ENCODE measurements at regions not wholly inside any gene's neighbourhood (a gene's known extent, or its start where the extent isn't known, plus 50 kb on each side); places are given as distances from the start of the nearest gene placed in this dataset.

GRCh38 chr16:8493972-8494371 is 96.3 kb downstream of the TMEM114 start:
- TF ChIP-seq CTCF (IDR thresholded peaks at IDR 0.05; ENCODE audit: borderline replicate concordance), result no peak
- intact Hi-C loops (cut with micrococcal nuclease), result no loop called here
- DNase-seq, result no peak
- Histone ChIP-seq H3K4me1 (no peaks in the 10 kb centered on the region), H3K27me3 (ENCODE audit: low read depth) (peaks cover 80% of the 10 kb centered on the region), H3K9me3 (replicated peaks) (peaks cover 4% of the 10 kb centered on the region), H3K4me3 (no peak overlapping the region), H3K27ac (replicated peaks) (no peak overlapping the region), H3K36me3 (no peaks in the 10 kb centered on the region)

DNA sequence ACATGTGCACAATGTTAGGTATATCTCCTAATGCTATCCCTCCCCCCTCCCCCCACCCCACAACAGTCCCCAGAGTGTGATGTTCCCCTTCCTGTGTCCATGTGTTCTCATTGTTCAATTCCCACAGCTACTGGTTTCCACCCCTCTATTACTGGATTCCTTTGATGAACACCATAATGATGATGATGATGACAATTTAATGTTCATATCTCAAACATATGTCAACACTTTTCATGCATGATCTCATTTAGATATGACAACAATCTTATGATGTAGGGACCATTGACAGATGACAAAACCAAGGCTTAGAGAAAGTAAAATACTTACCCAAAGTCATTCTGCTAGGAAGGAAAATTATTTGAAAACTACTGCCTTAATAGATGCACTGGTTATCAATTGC is 97.6 kb downstream of the TMEM114 start:
- H3K27me3 ChIP-seq (ENCODE audit: low read depth), result peaks cover 69% of the 10 kb centered on the region
- H3K4me3 ChIP-seq, result no peak overlapping the region
- intact Hi-C loops (cut with micrococcal nuclease), result no loop called here
- peaks cover 4% of the 10 kb centered on the region for H3K9me3 ChIP-seq (replicated peaks)
- DNase-seq, result no peak
- H3K27ac ChIP-seq (replicated peaks), result no peak overlapping the region
- no peaks in the 10 kb centered on the region for H3K36me3 ChIP-seq
- no peaks in the 10 kb centered on the region for H3K4me1 ChIP-seq
- TF ChIP-seq CTCF (IDR thresholded peaks at IDR 0.05; ENCODE audit: borderline replicate concordance), result no peak

DNA sequence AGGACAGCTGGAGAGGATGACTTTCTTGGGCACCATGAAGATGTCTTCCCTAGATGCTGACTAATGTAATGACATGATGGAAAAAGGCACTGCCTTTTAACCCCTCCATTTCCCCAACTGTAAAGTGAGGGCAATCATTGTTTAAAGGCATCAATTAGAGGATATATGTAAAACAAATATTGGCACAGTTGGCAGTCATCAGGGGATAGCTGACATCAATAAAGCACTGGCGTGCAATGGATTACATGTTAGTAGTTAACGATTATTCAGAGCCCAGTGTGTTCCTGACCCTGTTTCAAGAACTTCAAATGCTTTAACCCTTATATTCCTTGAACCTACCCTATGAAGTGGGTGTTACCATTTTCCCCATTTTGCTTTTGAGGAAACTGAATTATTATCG is 100.7 kb downstream of the TMEM114 start:
- H3K36me3 ChIP-seq, result no peaks in the 10 kb centered on the region
- H3K27me3 ChIP-seq (ENCODE audit: low read depth), result peaks cover 49% of the 10 kb centered on the region
- intact Hi-C loops (cut with micrococcal nuclease), result no loop called here
- DNase-seq, result no peak
- no peak for TF ChIP-seq CTCF (IDR thresholded peaks at IDR 0.05; ENCODE audit: borderline replicate concordance)
- no peak overlapping the region for H3K4me3 ChIP-seq
- no peaks in the 10 kb centered on the region for H3K4me1 ChIP-seq
- H3K27ac ChIP-seq (replicated peaks), result no peak overlapping the region
- H3K9me3 ChIP-seq (replicated peaks), result no peaks in the 10 kb centered on the region

- intact Hi-C loops (cut with micrococcal nuclease), result no loop called here
- Histone ChIP-seq H3K9me3 (replicated peaks) (no peaks in the 10 kb centered on the region), H3K27ac (replicated peaks) (no peak overlapping the region), H3K27me3 (ENCODE audit: low read depth) (peaks cover 39% of the 10 kb centered on the region), H3K4me1 (no peaks in the 10 kb centered on the region), H3K4me3 (no peak overlapping the region), H3K36me3 (no peaks in the 10 kb centered on the region)
- DNase-seq, result no peak
- no peak for TF ChIP-seq CTCF (IDR thresholded peaks at IDR 0.05; ENCODE audit: borderline replicate concordance)
These were observed 103.3 kb downstream of the TMEM114 start for GRCh38 chr16:8486985-8487384.

DNA sequence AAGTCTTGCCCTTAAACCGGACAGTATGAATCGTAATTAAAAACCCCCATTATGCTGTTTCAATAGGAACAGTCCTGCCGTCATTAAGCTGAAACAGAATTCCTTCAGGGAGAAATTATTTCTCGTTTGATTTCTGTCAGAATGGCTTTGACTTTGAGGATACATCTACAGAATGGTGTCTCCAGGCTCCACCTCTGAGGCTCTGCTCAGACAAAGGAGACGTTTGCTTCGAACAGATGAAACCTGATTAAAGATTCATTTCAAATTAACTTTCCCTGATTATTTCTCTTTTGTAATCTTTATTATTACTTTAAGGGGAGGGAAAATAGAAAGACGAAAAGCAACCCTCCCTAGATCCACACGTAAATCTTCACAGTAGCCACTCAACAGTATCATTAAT is 106.9 kb downstream of the TMEM114 start:
- H3K4me3 ChIP-seq, result no peak overlapping the region
- intact Hi-C loops (cut with micrococcal nuclease), result no loop called here
- H3K27me3 ChIP-seq (ENCODE audit: low read depth), result peaks cover 22% of the 10 kb centered on the region
- DNase-seq, result no peak
- H3K36me3 ChIP-seq, result no peaks in the 10 kb centered on the region
- TF ChIP-seq CTCF (IDR thresholded peaks at IDR 0.05; ENCODE audit: borderline replicate concordance), result no peak
- no peaks in the 10 kb centered on the region for H3K4me1 ChIP-seq
- H3K9me3 ChIP-seq (replicated peaks), result no peaks in the 10 kb centered on the region
- no peak overlapping the region for H3K27ac ChIP-seq (replicated peaks)

DNA sequence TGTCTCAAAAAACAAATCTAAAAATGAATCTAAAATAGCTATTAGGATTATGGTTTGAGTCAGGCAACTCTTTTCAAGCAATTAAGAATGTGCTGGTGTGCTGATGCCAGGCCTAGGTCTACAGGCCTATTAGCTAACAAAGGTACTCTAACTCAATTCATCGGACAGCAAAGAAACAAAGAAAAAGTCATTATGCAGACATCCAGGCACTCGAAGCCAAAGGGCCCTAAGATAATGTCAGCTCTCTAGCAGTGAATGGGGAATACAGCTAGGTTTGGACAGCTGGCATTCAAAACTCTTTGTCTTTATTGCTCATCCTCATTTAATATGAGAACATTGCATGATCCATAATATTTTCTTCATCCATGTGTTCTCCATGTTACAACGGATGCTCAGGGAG is 108.5 kb downstream of the TMEM114 start:
- no peaks in the 10 kb centered on the region for H3K4me1 ChIP-seq
- intact Hi-C loops (cut with micrococcal nuclease), result no loop called here
- no peak for TF ChIP-seq CTCF (IDR thresholded peaks at IDR 0.05; ENCODE audit: borderline replicate concordance)

More for the DNA sequence above, 108.5 kb downstream of the TMEM114 start:
- Histone ChIP-seq H3K4me3 (no peak overlapping the region), H3K36me3 (no peaks in the 10 kb centered on the region), H3K27ac (replicated peaks) (no peak overlapping the region), H3K27me3 (ENCODE audit: low read depth) (peaks cover 22% of the 10 kb centered on the region), H3K9me3 (replicated peaks) (no peaks in the 10 kb centered on the region)
- DNase-seq, result no peak
